ENCODE measurements at regions not wholly inside any gene's neighbourhood (a gene's known extent, or its start where the extent isn't known, plus 50 kb on each side); places are given as distances from the start of the nearest gene placed in this dataset.
"Not testable (repeated sequence)": the region's sequence is repeated elsewhere in the genome, so short reads cannot be mapped to it uniquely, and the experiment has no call there.

DNA sequence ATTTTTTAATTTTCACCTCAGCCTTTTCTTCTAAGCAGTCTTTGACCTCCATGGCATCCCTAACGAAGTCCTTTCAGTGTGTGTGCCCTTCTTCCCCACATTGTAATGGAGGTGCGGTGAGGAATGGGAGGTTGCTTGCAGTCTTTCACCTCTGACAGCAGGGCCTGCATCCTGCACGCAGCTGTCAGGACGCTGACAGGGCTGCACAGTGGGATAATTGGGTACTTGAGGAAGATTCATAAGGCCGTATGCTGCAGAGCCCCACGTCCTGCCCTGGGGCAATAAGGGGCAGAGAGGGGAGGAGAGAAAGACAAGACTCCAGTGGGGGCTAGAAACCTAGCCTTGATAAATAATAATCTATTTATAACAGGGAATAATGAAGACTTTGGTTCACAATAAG, 184.7 kb downstream of the SAMD5 start:
- Mint-ChIP-seq H3K4me3 (no peak overlapping the region), H3K9me3 (no peaks in the 10 kb centered on the region), H3K27ac (no peak overlapping the region), H3K36me3 (ENCODE audit: low read depth) (no peaks in the 10 kb centered on the region), H3K4me1 (ENCODE audit: low read depth) (no peaks in the 10 kb centered on the region), H3K27me3 (no peaks in the 10 kb centered on the region)

DNA sequence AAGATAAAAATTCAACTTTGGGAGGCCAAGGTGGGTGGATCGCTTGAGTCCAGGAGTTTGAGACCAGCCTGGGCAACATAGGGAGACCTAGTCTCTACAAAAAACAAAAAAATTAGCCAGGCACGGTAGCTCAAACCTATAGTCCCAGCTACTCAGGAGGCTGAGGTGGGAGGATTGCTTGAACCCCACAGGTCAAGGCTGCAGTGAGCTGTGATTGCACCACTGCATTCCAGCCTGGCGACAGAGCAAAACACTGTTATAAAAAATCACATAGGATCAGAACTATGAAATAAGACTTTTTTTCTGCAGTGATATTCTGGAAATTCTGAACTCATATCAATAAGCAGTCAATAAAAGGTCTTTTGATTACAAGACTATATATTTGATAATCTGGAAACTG, 186.1 kb downstream of the SAMD5 start:
- H3K27ac Mint-ChIP-seq; H3K9me3 Mint-ChIP-seq; H3K4me1 Mint-ChIP-seq (ENCODE audit: low read depth); H3K36me3 Mint-ChIP-seq (ENCODE audit: low read depth); H3K27me3 Mint-ChIP-seq; H3K4me3 Mint-ChIP-seq: not testable (repeated sequence)

DNA sequence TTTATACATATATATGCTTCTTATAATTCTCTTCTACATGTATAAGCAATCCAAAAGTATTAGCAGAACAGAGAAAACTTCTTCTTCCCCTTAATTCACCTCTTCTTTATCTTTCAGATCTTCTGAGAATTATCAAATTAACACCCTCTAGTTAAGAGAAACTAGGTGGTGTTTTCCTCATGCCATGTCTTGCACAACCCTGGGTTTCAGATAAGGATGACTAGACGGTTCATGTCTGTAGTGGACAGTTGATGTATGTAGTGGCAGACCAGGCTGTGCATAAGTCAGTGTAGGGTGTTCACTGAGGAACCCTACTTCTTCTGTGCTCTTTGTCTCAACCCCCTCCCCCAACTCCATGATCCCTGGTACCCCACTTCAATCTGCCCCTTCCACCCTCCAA, 187.3 kb downstream of the SAMD5 start:
- no peaks in the 10 kb centered on the region for H3K4me1 Mint-ChIP-seq (ENCODE audit: low read depth)
- H3K27me3 Mint-ChIP-seq: no peaks in the 10 kb centered on the region
- H3K36me3 Mint-ChIP-seq (ENCODE audit: low read depth): no peaks in the 10 kb centered on the region
- no peaks in the 10 kb centered on the region for H3K9me3 Mint-ChIP-seq
- H3K27ac Mint-ChIP-seq: no peak overlapping the region
- H3K4me3 Mint-ChIP-seq: no peak overlapping the region

DNA sequence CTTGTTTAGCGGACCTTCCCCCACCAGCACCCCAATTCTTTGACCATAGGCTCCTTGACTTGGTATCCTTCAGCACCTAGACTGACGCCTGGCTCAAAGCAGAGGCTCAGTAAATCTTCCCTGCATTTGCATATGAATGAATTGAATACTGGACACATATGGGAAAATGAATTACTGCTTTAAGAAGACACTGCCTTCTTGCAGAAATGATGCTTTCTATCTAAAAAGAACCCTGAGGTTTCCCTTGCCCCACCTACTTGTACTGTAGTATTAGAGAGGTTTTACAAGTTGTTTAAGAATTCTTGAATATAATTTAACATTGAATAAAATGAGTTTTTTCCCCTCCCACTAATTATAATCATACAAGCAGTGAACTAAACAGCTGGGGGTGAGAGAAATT, 190.7 kb downstream of the SAMD5 start:
- H3K27me3 Mint-ChIP-seq: no peaks in the 10 kb centered on the region
- no peaks in the 10 kb centered on the region for H3K4me1 Mint-ChIP-seq (ENCODE audit: low read depth)
- H3K27ac Mint-ChIP-seq: no peak overlapping the region
- H3K9me3 Mint-ChIP-seq: no peaks in the 10 kb centered on the region
- H3K36me3 Mint-ChIP-seq (ENCODE audit: low read depth): no peaks in the 10 kb centered on the region
- H3K4me3 Mint-ChIP-seq: no peak overlapping the region

DNA sequence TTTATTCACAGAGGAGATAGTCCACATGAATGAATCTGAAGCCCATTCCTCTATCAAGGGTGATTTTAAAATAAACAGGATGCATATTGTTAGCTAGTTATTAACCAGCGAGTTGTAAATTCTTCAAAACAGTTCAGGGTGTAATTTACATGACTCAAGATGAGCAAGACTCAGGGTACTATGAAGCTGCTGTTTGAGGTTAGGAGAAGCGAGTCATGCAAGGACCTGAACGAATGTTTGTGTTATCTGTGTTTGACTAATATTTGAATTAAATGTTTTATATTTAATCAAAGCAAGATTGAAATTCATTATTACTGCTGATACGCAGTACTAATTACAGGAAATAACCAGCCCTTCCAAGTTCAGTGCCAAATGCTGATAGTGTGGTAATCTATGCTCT, 191.1 kb downstream of the SAMD5 start:
- H3K9me3 Mint-ChIP-seq: no peaks in the 10 kb centered on the region
- no peak overlapping the region for H3K4me3 Mint-ChIP-seq
- no peak overlapping the region for H3K27ac Mint-ChIP-seq
- H3K36me3 Mint-ChIP-seq (ENCODE audit: low read depth): no peaks in the 10 kb centered on the region
- H3K27me3 Mint-ChIP-seq: no peaks in the 10 kb centered on the region
- H3K4me1 Mint-ChIP-seq (ENCODE audit: low read depth): no peaks in the 10 kb centered on the region

DNA sequence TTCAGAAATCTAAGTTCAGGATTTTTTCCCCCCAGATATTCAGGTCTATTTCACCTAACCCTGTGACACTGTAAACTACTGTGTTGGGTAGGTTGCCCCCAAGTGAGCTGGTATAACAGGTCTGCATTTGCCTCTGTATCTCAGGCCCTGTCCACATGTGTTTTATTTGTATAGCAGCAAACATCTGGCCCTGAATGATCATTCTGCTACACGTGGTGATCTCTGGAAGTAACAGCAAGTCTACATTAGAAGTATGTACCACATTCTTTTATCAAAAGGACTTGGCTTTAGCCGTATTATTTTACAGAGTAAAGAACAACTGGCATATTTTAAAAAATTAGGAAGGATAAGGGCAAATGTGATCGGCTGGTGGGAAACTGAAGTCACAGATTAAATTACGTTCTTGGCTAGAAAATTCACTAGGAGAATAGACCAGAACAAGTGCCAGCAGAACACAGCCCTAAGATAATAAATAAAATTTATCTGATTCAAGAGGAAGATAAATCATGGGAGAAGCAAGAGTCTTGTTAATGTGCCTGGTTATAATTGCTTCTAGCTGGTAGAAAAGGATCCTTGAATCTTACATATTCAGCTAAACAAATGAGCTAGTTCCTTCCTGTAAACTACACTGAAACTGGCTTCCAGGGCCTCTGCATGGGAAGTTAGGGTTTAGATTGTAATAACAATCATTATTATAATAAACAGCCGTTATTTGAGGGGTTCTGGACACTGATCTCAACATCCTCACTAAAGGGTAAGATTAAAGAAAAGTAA, 192.1 kb downstream of the SAMD5 start:
- H3K4me3 Mint-ChIP-seq: no peak overlapping the region
- H3K9me3 Mint-ChIP-seq: no peaks in the 10 kb centered on the region
- no peak overlapping the region for H3K27ac Mint-ChIP-seq
- H3K36me3 Mint-ChIP-seq (ENCODE audit: low read depth): no peaks in the 10 kb centered on the region
- no peaks in the 10 kb centered on the region for H3K4me1 Mint-ChIP-seq (ENCODE audit: low read depth)
- H3K27me3 Mint-ChIP-seq: no peaks in the 10 kb centered on the region

DNA sequence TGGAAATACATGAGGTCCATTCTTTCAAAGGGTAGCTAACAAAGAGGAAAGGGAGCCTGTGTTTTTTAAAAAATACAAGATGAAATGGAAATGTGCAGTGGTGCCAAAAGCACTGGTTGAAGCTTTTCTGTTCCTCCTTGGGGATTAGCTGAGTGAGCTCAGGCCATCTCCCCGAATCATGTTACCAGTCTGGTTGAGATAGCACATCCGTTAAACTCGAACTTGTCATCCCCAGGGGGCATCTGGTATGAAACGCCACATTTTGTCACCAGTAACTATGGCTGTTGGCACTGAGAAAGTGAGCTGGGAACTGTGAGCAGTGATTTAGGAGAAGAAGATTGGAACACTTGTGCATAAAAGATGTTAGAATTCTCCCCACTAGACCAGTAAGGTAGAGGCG, 196.2 kb downstream of the SAMD5 start:
- H3K27me3 Mint-ChIP-seq: no peaks in the 10 kb centered on the region
- H3K4me3 Mint-ChIP-seq: no peak overlapping the region
- no peak overlapping the region for H3K27ac Mint-ChIP-seq
- no peaks in the 10 kb centered on the region for H3K36me3 Mint-ChIP-seq (ENCODE audit: low read depth)
- no peaks in the 10 kb centered on the region for H3K9me3 Mint-ChIP-seq
- H3K4me1 Mint-ChIP-seq (ENCODE audit: low read depth): no peaks in the 10 kb centered on the region

DNA sequence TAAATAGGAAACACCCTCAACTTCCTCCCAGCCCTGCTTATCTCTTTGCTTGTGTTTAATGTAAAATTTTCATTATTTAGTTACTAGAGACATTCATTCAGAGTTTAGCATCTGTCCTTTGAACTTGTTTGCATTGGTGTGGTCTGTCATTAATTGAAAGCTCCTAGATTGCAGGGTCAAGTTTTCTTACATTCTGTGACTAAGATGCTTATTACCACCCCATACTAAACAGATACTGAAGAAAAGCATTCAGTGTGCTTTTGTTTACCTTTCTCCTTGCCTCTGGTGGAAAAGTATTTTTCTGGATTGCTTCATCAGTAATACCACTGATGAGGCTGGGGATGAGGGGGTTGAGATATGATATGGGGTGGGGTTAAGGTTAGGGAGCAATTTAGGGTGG, 199.0 kb downstream of the SAMD5 start:
- Mint-ChIP-seq H3K27me3 (no peaks in the 10 kb centered on the region), H3K9me3 (no peaks in the 10 kb centered on the region), H3K4me1 (ENCODE audit: low read depth) (no peaks in the 10 kb centered on the region), H3K4me3 (no peak overlapping the region), H3K27ac (no peak overlapping the region), H3K36me3 (ENCODE audit: low read depth) (no peaks in the 10 kb centered on the region)

GRCh38 chr6:147708170-147708569, 199.7 kb downstream of the SAMD5 start:
- H3K27me3 Mint-ChIP-seq: no peaks in the 10 kb centered on the region
- no peaks in the 10 kb centered on the region for H3K9me3 Mint-ChIP-seq
- no peak overlapping the region for H3K27ac Mint-ChIP-seq
- no peak overlapping the region for H3K4me3 Mint-ChIP-seq
- H3K36me3 Mint-ChIP-seq (ENCODE audit: low read depth): no peaks in the 10 kb centered on the region
- no peaks in the 10 kb centered on the region for H3K4me1 Mint-ChIP-seq (ENCODE audit: low read depth)

DNA sequence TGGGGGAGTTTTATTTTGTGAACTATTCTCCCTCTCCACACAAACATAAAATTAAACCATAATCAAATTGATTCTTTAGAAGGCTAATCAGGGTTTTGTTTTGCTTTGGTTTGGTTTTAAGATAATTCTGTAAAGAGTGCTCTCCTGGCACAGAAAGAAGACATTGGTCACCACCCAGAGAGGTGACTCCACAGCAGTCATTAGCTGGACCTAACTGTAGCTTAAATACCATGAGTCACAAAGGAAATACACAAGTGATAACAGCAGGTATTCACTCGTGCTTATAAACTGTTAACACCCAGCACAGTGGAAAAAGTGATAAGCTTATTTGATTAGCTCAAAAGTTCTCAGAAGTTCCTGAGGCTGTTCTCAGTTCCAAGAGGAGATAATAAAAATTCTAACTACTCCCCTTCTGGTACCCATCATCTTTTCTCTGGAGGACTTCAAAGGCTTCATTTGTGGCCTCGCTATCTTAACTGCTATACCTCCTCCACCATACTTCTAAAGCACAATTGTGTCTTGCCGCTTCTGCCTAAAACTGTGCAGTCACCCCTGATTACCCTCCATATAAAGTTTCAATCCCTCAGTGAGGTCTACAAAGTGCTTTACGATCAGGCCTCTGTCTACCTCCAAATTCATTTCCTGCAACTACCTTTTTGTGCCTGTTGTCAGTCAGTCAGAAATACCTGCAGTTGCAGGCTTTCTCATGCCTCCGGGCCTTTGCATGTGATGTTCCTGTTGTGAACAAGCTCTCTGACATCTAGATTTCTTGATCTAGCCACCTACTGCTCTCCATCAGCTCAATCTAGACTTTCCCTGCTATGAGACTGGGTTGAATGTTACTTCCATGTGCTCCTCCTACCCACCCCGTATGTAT, 201.1 kb downstream of the SAMD5 start:
- no peak overlapping the region for H3K27ac Mint-ChIP-seq
- H3K4me1 Mint-ChIP-seq (ENCODE audit: low read depth): no peaks in the 10 kb centered on the region
- H3K4me3 Mint-ChIP-seq: no peak overlapping the region
- H3K36me3 Mint-ChIP-seq (ENCODE audit: low read depth): no peaks in the 10 kb centered on the region
- no peaks in the 10 kb centered on the region for H3K27me3 Mint-ChIP-seq
- no peaks in the 10 kb centered on the region for H3K9me3 Mint-ChIP-seq

DNA sequence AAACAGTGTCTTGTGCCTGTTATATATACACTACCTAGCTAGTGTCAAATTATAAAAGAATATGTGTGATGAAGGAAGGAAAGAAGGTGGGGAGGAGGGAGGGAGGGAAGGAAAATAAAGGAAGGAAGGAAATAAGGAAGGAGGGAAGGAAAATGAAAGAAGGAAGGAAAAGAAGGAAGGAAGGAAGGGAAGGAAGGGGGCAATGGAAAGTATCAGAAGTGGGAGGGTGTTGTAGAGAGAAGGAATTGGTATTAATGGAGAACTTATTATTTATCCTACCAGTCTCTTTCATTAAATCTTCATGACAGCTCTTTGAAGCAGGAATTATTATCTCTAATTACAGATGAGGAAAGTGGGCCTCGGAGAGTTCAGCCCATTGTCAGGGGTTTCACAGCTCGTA, 202.4 kb downstream of the SAMD5 start:
- H3K36me3 Mint-ChIP-seq (ENCODE audit: low read depth): no peaks in the 10 kb centered on the region

DNA sequence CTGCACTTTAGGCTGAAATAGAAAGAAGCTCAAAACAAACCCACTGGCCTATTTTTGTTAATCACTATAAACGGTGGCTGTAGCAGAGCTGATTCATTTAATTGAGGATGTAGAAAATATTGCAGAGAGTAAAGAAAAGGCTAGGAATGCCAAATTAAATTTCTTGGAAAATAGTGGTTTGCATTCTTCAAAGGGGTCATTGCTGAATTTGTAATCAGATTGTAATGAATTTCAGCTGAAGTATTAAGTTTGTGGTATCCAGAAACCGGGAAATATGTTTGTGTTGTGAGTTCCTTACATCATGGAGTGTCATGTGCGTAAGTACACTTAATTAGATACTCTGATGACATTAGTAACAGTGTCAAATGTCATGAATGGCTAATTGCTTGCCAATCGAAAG, 203.0 kb downstream of the SAMD5 start:
- no peaks in the 10 kb centered on the region for H3K36me3 Mint-ChIP-seq (ENCODE audit: low read depth)
- H3K27ac Mint-ChIP-seq: no peak overlapping the region
- no peaks in the 10 kb centered on the region for H3K9me3 Mint-ChIP-seq
- H3K4me3 Mint-ChIP-seq: no peak overlapping the region
- no peaks in the 10 kb centered on the region for H3K4me1 Mint-ChIP-seq (ENCODE audit: low read depth)
- H3K27me3 Mint-ChIP-seq: no peaks in the 10 kb centered on the region

More for the DNA sequence above, 202.4 kb downstream of the SAMD5 start:
- no peak overlapping the region for H3K4me3 Mint-ChIP-seq
- H3K9me3 Mint-ChIP-seq: no peaks in the 10 kb centered on the region
- no peaks in the 10 kb centered on the region for H3K27me3 Mint-ChIP-seq
- no peaks in the 10 kb centered on the region for H3K4me1 Mint-ChIP-seq (ENCODE audit: low read depth)
- H3K27ac Mint-ChIP-seq: no peak overlapping the region

GRCh38 chr6:147712841-147713240, 204.4 kb downstream of the SAMD5 start:
- Mint-ChIP-seq H3K9me3 (no peaks in the 10 kb centered on the region), H3K27ac (no peak overlapping the region), H3K27me3 (no peaks in the 10 kb centered on the region), H3K36me3 (ENCODE audit: low read depth) (no peaks in the 10 kb centered on the region), H3K4me1 (ENCODE audit: low read depth) (no peaks in the 10 kb centered on the region), H3K4me3 (no peak overlapping the region)

DNA sequence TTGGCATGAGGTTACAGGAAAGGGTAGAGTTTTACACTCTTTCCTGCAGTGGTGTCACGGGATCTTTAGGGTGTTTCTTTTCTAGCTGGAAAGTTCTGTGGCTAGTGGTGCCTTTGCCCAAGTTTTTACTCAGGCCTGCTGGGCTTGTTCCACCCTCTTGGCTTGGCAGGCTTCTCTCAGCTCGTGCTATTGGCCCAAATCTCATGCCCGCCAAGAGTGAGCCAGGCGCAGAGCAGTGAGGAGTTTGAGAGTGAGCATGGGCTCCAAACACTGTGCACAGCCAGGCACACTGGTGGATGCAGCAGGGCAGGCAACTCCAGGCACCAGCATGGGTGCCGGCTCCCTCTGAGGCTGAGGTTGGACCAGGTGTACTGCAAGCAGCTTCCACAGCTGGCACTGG, 206.5 kb downstream of the SAMD5 start:
- Mint-ChIP-seq H3K4me3 (no peak overlapping the region), H3K27ac (no peak overlapping the region)

GRCh38 chr6:147716434-147716833, 207.9 kb downstream of the SAMD5 start:
- Mint-ChIP-seq H3K4me1 (ENCODE audit: low read depth) (no peaks in the 10 kb centered on the region), H3K9me3 (no peaks in the 10 kb centered on the region), H3K27ac (no peak overlapping the region), H3K27me3 (no peaks in the 10 kb centered on the region), H3K36me3 (ENCODE audit: low read depth) (no peaks in the 10 kb centered on the region), H3K4me3 (no peak overlapping the region)

More for the DNA sequence above, 206.5 kb downstream of the SAMD5 start:
- Mint-ChIP-seq H3K36me3 (ENCODE audit: low read depth) (no peaks in the 10 kb centered on the region), H3K4me1 (ENCODE audit: low read depth) (no peaks in the 10 kb centered on the region), H3K9me3 (no peaks in the 10 kb centered on the region), H3K27me3 (no peaks in the 10 kb centered on the region)

Data from stimulated activated naive CD8-positive, alpha-beta T cell treated with anti-CD3 and anti-CD28 coated beads, Interleukin-15, Interleukin-2, amounts not matched to agents 100 ng/mL and 50 ng/mL, for 24 hours (primary cell).